Endothelial cell (in vitro differentiated cells): ENCODE measurements at regions not wholly inside any gene's neighbourhood (a gene's known extent, or its start where the extent isn't known, plus 50 kb on each side); places are given as distances from the start of the nearest gene placed in this dataset.

Experiments
- DNase-seq: peaks from one replicate; pipeline ENCODE4 v3.0.0; 2021; ENCODE audit warnings: low spot score
- H3K27ac Mint-ChIP-seq: one replicate; pipeline ENCODE4 v1.8.0; 2021; ENCODE audit warnings: mixed read lengths, inconsistent platforms; ENCODE audit not compliant: unreplicated experiment
- H3K27me3 Mint-ChIP-seq: one replicate; pipeline ENCODE4 v1.8.0; 2021; ENCODE audit warnings: mild to moderate bottlenecking, moderate library complexity, mixed read lengths, inconsistent platforms; ENCODE audit not compliant: unreplicated experiment
- H3K36me3 Mint-ChIP-seq: one replicate; pipeline ENCODE4 v1.8.0; 2021; ENCODE audit warnings: mild to moderate bottlenecking, low read depth, mixed read lengths, inconsistent platforms; ENCODE audit not compliant: unreplicated experiment
- H3K4me1 Mint-ChIP-seq: one replicate; pipeline ENCODE4 v1.8.0; 2021; ENCODE audit warnings: mild to moderate bottlenecking, mixed read lengths, inconsistent platforms; ENCODE audit not compliant: unreplicated experiment
- H3K4me3 Mint-ChIP-seq: one replicate; pipeline ENCODE4 v1.8.0; 2021; ENCODE audit warnings: mild to moderate bottlenecking, mixed read lengths, inconsistent platforms; ENCODE audit not compliant: unreplicated experiment
- H3K9me3 Mint-ChIP-seq: one replicate; pipeline ENCODE4 v1.8.0; 2021; ENCODE audit warnings: mixed read lengths, inconsistent platforms; ENCODE audit not compliant: unreplicated experiment
- TF ChIP-seq, protein P1 (sequence below): fragments of 200-600 bp; sonication (generic); IDR thresholded peaks from one replicate; pipeline ENCODE4 v1.5.0; 2021; ENCODE audit warnings: antibody characterized with exemption; ENCODE audit not compliant: unreplicated experiment

DNA sequence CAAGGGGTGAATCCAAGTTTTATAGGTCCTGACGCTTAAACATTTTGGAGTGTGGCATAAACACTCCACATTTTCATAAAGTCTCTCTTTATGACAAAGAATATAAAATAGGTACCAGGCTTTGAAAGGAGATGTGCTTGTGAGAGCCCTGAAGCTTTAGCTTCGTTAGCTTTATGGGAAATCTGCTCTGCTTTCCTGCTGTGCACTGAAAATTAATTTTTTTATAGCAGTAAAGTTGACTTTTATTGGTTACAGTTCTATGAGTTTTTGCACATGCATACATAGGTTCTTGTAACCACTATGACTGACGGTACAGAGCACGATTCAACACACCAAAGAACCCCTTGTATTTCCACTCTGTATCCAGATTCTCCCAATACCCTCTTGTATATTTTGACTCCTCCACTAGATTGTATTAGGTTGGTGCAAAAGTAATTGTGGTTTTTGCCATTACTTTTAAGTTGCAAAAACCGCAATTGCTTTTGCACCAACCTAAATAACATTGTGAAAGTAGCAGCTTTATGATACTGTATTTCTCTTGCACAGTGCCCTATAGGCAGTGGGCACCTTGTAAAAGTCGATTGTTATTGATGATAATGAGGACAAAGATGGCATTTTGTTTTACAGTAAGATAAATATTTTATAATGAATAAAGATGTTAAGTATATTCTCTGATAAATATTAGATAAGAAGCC, 145.2 kb upstream of the AKIRIN2 start:
- H3K9me3 Mint-ChIP-seq = no peaks in the 10 kb centered on the region
- no peaks in the 10 kb centered on the region for H3K4me1 Mint-ChIP-seq
- no peaks in the 10 kb centered on the region for H3K36me3 Mint-ChIP-seq
- no peak for DNase-seq
- H3K27me3 Mint-ChIP-seq = no peaks in the 10 kb centered on the region
- no peak overlapping the region for H3K4me3 Mint-ChIP-seq
- H3K27ac Mint-ChIP-seq = no peak overlapping the region
- TF ChIP-seq, protein P1, sequence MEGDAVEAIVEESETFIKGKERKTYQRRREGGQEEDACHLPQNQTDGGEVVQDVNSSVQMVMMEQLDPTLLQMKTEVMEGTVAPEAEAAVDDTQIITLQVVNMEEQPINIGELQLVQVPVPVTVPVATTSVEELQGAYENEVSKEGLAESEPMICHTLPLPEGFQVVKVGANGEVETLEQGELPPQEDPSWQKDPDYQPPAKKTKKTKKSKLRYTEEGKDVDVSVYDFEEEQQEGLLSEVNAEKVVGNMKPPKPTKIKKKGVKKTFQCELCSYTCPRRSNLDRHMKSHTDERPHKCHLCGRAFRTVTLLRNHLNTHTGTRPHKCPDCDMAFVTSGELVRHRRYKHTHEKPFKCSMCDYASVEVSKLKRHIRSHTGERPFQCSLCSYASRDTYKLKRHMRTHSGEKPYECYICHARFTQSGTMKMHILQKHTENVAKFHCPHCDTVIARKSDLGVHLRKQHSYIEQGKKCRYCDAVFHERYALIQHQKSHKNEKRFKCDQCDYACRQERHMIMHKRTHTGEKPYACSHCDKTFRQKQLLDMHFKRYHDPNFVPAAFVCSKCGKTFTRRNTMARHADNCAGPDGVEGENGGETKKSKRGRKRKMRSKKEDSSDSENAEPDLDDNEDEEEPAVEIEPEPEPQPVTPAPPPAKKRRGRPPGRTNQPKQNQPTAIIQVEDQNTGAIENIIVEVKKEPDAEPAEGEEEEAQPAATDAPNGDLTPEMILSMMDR = no peak

DNA sequence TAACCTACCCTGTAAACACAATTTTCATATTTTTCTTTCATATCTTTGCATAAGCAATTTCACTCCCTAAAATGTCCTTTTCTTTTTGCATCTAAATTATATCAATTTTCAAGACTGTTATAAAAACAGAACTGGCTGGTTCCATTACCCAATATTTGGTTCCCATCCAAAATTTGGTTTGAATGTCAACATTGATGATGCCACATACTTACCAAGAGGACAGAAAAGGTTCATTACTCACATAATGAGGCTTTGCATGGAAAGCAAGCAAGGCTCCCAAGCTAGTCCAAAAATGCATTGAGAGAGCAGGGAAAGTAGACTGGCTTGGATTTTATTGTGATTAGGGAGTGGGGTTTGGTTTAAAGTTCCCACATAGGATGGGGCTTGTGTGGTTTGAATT, 144.4 kb upstream of the AKIRIN2 start:
- no peaks in the 10 kb centered on the region for H3K9me3 Mint-ChIP-seq
- no peaks in the 10 kb centered on the region for H3K27me3 Mint-ChIP-seq
- no peaks in the 10 kb centered on the region for H3K36me3 Mint-ChIP-seq
- TF ChIP-seq, protein P1 = no peak
- no peak for DNase-seq
- H3K4me1 Mint-ChIP-seq = no peaks in the 10 kb centered on the region
- H3K4me3 Mint-ChIP-seq = no peak overlapping the region
- H3K27ac Mint-ChIP-seq = no peak overlapping the region

DNA sequence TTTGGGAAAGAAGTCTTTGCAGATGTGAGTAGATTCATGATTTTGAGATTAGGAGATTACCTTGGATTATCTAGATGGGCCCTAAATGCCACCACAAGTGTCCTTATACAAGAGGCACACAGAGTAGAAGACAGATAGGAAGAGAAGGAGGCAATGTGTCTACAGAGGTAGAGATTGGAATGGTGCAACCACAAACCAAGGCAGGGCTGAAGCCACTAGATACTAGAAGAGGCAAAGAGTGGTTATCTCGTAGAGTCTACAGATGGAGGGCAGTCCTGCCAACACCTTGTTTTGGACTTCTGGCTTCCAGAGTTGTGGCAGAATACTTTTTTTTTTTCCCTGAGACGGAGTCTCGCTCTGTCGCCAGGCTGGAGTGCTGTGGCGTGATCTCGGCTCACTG, 138.3 kb upstream of the AKIRIN2 start:
- TF ChIP-seq, protein P1 = no peak
- no peak for DNase-seq
- Mint-ChIP-seq H3K4me3 (no peak overlapping the region), H3K36me3 (no peaks in the 10 kb centered on the region), H3K9me3 (no peaks in the 10 kb centered on the region), H3K27ac (no peak overlapping the region), H3K4me1 (no peaks in the 10 kb centered on the region), H3K27me3 (no peaks in the 10 kb centered on the region)

- Mint-ChIP-seq H3K36me3 (no peaks in the 10 kb centered on the region), H3K27me3 (no peaks in the 10 kb centered on the region), H3K4me1 (no peaks in the 10 kb centered on the region), H3K9me3 (no peaks in the 10 kb centered on the region), H3K4me3 (no peak overlapping the region), H3K27ac (no peak overlapping the region)
- TF ChIP-seq, protein P1 = no peak
- no peak for DNase-seq
Observed at GRCh38 chr6:87837876-87838275, 135.8 kb upstream of the AKIRIN2 start.

DNA sequence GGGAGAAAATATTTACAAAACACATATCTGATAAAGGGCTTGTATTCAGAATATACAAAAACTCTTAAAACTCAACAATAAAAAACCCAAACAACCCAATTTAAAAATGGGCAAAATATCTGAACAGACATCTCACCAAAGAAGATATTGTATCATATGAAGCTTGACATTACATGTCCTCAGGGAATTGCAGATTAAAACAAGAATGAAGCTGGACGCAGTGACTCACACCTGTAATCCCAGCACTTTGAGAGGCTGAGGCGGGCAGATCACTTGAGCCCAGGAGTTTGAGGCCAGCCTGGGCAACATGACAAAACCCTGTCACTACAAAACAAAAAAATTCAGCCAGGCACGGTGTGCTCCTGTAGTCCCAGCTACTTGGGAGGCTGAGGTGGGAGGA, 135.4 kb upstream of the AKIRIN2 start:
- H3K4me3 Mint-ChIP-seq = no peak overlapping the region
- TF ChIP-seq, protein P1 = no peak
- no peaks in the 10 kb centered on the region for H3K27me3 Mint-ChIP-seq
- no peak for DNase-seq
- no peaks in the 10 kb centered on the region for H3K4me1 Mint-ChIP-seq
- no peak overlapping the region for H3K27ac Mint-ChIP-seq
- no peaks in the 10 kb centered on the region for H3K9me3 Mint-ChIP-seq
- no peaks in the 10 kb centered on the region for H3K36me3 Mint-ChIP-seq
